ENCODE measurements at regions not wholly inside any gene's neighbourhood (a gene's known extent, or its start where the extent isn't known, plus 50 kb on each side); places are given as distances from the start of the nearest gene placed in this dataset.

DNA sequence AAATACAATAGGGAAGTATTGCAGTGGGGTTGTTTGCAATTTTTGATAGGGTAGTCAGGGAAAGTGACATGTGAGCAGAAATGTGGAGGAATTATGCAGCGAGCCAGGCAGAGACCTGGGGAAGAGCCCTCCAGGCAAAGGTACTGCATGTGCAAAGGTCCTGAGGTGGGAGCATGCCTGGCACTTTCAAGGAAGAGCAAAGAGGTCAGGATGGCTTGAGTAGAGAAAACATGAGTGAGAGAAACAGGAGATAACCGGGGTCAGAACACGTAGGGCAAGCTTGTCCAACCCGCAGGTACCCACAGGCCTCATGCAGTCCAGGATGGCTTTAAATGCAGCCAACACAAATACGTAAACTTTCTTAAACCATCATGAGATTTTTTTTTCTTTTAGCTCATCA lies 71.0 kb downstream of the COQ2 start:
- no peak overlapping the region for H3K4me3 ChIP-seq (ENCODE audit: low read depth, low read length)
- DNase-seq (ENCODE audit: low read depth) = no peak
- TF ChIP-seq, protein P1, sequence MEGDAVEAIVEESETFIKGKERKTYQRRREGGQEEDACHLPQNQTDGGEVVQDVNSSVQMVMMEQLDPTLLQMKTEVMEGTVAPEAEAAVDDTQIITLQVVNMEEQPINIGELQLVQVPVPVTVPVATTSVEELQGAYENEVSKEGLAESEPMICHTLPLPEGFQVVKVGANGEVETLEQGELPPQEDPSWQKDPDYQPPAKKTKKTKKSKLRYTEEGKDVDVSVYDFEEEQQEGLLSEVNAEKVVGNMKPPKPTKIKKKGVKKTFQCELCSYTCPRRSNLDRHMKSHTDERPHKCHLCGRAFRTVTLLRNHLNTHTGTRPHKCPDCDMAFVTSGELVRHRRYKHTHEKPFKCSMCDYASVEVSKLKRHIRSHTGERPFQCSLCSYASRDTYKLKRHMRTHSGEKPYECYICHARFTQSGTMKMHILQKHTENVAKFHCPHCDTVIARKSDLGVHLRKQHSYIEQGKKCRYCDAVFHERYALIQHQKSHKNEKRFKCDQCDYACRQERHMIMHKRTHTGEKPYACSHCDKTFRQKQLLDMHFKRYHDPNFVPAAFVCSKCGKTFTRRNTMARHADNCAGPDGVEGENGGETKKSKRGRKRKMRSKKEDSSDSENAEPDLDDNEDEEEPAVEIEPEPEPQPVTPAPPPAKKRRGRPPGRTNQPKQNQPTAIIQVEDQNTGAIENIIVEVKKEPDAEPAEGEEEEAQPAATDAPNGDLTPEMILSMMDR (IDR thresholded peaks at IDR 0.05; ENCODE audit: low read depth, low read length, missing control alignments) = no peak

DNA sequence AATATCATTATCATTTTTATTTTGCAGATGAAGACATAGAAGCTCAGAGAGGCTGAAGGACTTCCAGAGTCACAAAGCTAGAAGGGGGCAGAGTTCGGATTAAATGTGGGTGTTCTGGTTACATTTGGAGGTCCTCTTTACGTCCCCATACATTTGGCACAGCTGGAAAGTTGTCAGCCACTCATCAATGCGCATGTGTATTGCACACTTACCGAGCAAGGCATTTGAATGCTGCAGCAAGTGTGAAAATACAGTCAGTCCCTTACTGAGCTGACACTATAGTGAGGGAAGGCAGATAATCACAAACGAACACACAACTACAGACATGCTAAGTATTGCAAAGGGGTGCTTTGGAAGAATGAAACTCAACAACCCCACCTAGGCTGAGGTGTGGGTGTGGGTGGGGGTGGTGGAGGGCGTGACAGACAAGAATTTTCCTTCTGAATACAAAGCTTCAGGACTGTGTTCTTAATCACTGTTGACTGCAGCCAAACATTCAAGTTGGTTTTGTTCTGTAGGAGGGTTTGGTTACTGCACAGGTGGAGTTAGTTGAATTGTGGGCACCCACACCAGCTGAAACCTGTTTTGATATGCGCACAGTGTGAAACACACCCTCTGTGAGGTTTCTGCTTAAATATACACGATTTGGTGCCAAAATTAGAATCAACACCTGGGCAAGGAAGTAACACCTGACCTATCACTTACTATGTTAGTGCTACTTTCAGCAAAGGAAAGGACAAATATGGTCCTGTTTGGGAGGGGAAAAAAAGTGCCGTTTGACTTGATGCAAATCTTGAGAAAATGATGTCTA lies 72.4 kb downstream of the COQ2 start:
- H3K4me3 ChIP-seq (ENCODE audit: low read depth, low read length) = no peak overlapping the region
- TF ChIP-seq, protein P1 (IDR thresholded peaks at IDR 0.05; ENCODE audit: low read depth, low read length, missing control alignments) = no peak
- peak; percentile 86 for DNase-seq (ENCODE audit: low read depth)

DNA sequence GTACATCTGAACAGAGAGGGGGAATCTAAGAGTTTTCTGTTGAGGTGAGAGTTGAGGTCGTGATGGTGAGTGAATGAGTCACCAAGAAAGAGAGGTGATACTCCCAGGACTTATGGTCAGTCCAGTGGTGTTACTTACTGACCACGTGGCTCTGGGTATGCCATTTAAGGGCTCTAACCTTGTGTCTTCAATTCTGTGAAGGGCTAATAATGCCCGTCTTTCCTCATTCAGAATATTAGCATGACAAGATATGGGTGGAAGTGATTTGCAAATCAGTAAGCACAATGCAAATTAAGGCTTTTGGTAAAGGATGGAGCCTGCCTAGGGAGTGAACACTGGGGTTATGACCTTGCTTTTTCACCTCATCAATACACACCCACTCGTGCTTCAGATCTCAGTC lies 75.2 kb downstream of the COQ2 start:
- H3K4me3 ChIP-seq (ENCODE audit: low read depth, low read length) = no peak overlapping the region
- no peak for DNase-seq (ENCODE audit: low read depth)
- TF ChIP-seq, protein P1 (IDR thresholded peaks at IDR 0.05; ENCODE audit: low read depth, low read length, missing control alignments) = no peak

DNA sequence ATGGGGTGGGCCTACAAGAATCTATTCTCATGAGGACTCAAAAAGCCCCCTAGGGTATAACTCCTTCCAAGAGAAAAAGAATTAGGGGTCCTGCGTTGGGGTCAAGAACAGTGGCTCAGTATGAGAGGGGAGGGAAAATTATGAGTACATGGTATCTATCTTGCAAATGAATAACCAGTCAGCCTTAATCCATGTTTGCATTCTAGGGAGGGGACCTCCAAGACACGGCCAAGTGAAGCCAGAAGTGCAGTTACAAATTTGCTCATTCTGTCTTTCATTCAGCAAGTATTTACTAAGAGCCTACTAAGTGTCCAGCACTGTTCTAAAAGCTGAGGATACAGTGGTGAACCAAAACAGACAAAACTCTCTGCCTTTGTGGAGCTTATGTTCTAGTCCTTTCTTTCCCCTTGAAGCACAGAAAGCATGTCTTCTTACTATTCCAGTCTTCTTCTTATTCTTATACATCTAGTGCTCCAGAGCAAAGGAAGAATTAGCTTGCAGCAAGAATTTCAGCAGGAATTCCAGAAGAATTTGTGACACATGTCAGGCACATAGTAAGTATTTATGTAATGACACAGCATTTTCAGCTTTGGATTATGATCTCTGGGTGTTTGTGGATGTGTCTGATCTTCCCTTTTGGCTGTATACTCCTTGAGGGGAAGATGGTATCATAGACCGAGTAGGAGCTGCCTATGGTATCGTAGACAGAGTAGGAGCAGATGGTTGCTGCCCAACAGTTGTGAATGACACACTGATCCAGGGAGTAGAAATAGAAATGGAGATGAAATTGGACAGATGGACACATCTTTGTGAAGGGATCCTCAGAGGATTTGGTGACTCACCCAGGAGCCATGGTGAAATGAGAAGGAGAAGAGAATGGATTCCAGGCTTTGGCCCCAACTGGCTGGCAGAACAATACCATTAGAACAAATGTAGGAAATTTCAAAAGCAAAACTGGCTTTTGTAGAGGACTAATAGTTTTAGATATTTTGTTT lies 75.9 kb downstream of the COQ2 start:
- no peak for DNase-seq (ENCODE audit: low read depth)
- TF ChIP-seq, protein P1 (IDR thresholded peaks at IDR 0.05; ENCODE audit: low read depth, low read length, missing control alignments) = no peak
- no peak overlapping the region for H3K4me3 ChIP-seq (ENCODE audit: low read depth, low read length)

DNA sequence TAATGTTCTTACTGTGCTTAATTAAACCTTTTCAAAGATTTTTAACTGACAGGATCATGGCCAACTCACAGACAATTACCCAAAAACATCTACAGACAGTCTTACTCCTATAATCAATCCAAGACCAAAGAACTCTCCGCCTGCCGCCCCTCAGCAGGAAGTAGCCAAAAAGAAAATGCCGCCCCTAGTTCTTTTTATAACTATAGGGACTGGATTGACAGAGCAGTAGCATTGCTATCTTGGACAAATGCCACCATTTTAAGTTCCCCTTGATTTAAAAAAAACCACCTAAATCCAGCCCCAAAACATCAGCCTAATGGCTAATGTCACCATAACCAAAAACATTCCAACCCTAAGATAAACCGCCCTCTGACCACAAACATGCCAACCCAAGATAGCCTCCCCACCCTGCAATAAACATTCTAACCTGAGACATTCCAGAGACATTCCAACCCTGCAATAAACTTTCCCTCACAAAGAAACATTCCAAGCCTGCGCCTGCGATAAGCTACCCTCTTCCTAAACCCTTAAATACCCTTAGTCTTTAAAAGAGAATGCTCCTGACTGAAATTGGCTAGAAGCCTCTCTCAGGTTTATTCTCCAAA lies 77.0 kb downstream of the COQ2 start:
- TF ChIP-seq, protein P1 (IDR thresholded peaks at IDR 0.05; ENCODE audit: low read depth, low read length, missing control alignments) = no peak
- DNase-seq (ENCODE audit: low read depth) = no peak
- H3K4me3 ChIP-seq (ENCODE audit: low read depth, low read length) = no peak overlapping the region

DNA sequence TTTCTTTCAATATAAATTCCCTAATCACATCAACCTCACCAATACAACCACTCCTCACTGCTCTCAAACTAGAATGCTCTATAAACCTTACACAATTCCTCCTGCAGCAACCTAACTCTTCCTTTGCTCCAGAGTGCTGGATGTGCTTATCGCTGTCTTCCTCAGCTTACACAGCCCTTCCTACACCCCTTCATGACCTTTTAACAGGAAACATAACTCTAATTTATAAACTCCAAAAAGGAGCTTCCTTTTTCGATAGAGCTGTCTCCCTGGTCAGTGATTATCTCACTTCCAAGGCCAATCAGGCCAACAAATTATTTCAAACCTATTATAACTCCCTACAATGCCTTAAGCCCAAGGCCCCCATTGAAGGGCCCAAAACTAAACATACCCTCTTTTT lies 78.8 kb downstream of the COQ2 start:
- TF ChIP-seq, protein P1 (IDR thresholded peaks at IDR 0.05; ENCODE audit: low read depth, low read length, missing control alignments) = no peak
- H3K4me3 ChIP-seq (ENCODE audit: low read depth, low read length) = no peak overlapping the region
- no peak for DNase-seq (ENCODE audit: low read depth)

Measured in GM12864 (cell line).